ENCODE measurements at regions not wholly inside any gene's neighbourhood (a gene's known extent, or its start where the extent isn't known, plus 50 kb on each side); places are given as distances from the start of the nearest gene placed in this dataset.

GRCh38 chr10:128275388-128276177 lies 149.4 kb upstream of the MKI67 start:
- H3K27ac ChIP-seq (ENCODE audit: low read depth, low read length): no peak overlapping the region
- H3K4me3 ChIP-seq (ENCODE audit: low read length): no peak overlapping the region
- no peaks in the 10 kb centered on the region for H3F3A ChIP-seq (ENCODE audit: control insufficient read depth, insufficient read depth)
- H3K9me3 ChIP-seq (ENCODE audit: control insufficient read depth, insufficient read depth, low read length): no peaks in the 10 kb centered on the region
- no peaks in the 10 kb centered on the region for H3K36me3 ChIP-seq (ENCODE audit: control insufficient read depth, low read length)
- H3K27me3 ChIP-seq (ENCODE audit: control insufficient read depth, low read length): peaks cover 17% of the 10 kb centered on the region; the same call in 1 of the 2 replicates
- no peak for TF ChIP-seq CTCF (IDR thresholded peaks at IDR 0.05; ENCODE audit: low read depth, low read length, poor library complexity, severe bottlenecking)
- no peaks in the 10 kb centered on the region for H3K9me2 ChIP-seq (replicated peaks; ENCODE audit: control insufficient read depth, low read length)
- no peaks in the 10 kb centered on the region for H4K20me1 ChIP-seq (ENCODE audit: control insufficient read depth, insufficient read depth, low read depth, low read length)
- H3K4me1 ChIP-seq (ENCODE audit: control insufficient read depth, low read length): no peaks in the 10 kb centered on the region
- H3K4me2 ChIP-seq (ENCODE audit: low read length): no peak overlapping the region
- no peaks in the 10 kb centered on the region for H3K79me2 ChIP-seq (ENCODE audit: control insufficient read depth, low read length)

- H3K4me1 ChIP-seq (ENCODE audit: control insufficient read depth, low read length): no peaks in the 10 kb centered on the region
- TF ChIP-seq EZH2phosphoT487 (IDR thresholded peaks at IDR 0.05; ENCODE audit: borderline replicate concordance, low read length): no peak
- TF ChIP-seq CTCF (IDR thresholded peaks at IDR 0.05; ENCODE audit: low read depth, low read length, poor library complexity, severe bottlenecking): no peak
- no peak overlapping the region for H3K4me2 ChIP-seq (ENCODE audit: low read length)
- H3K4me3 ChIP-seq (ENCODE audit: low read length): no peak overlapping the region
- H3K9me2 ChIP-seq (replicated peaks; ENCODE audit: control insufficient read depth, low read length): no peaks in the 10 kb centered on the region
- H4K20me1 ChIP-seq (ENCODE audit: control insufficient read depth, insufficient read depth, low read depth, low read length): no peaks in the 10 kb centered on the region
- H3K36me3 ChIP-seq (ENCODE audit: control insufficient read depth, low read length): no peaks in the 10 kb centered on the region
- no peak overlapping the region for H3K27ac ChIP-seq (ENCODE audit: low read depth, low read length)
- H3K9me3 ChIP-seq (ENCODE audit: control insufficient read depth, insufficient read depth, low read length): no peaks in the 10 kb centered on the region
- H3K27me3 ChIP-seq (ENCODE audit: control insufficient read depth, low read length): peaks cover 17% of the 10 kb centered on the region; the same call in 1 of the 2 replicates
- H3K79me2 ChIP-seq (ENCODE audit: control insufficient read depth, low read length): no peaks in the 10 kb centered on the region
- no peaks in the 10 kb centered on the region for H3F3A ChIP-seq (ENCODE audit: control insufficient read depth, insufficient read depth)
Observed at GRCh38 chr10:128277267-128277840, 151.1 kb upstream of the MKI67 start.

GRCh38 chr10:128278362-128278761 lies 152.1 kb upstream of the MKI67 start:
- H3K79me2 ChIP-seq (ENCODE audit: control insufficient read depth, low read length): no peaks in the 10 kb centered on the region
- no peaks in the 10 kb centered on the region for H3K9me3 ChIP-seq (ENCODE audit: control insufficient read depth, insufficient read depth, low read length)
- H3F3A ChIP-seq (ENCODE audit: control insufficient read depth, insufficient read depth): no peaks in the 10 kb centered on the region
- no peak for TF ChIP-seq CTCF (IDR thresholded peaks at IDR 0.05; ENCODE audit: low read depth, low read length, poor library complexity, severe bottlenecking)
- no peak for TF ChIP-seq EZH2phosphoT487 (IDR thresholded peaks at IDR 0.05; ENCODE audit: borderline replicate concordance, low read length)
- H3K9me2 ChIP-seq (replicated peaks; ENCODE audit: control insufficient read depth, low read length): no peaks in the 10 kb centered on the region
- no peaks in the 10 kb centered on the region for H3K36me3 ChIP-seq (ENCODE audit: control insufficient read depth, low read length)
- no peaks in the 10 kb centered on the region for H4K20me1 ChIP-seq (ENCODE audit: control insufficient read depth, insufficient read depth, low read depth, low read length)
- H3K4me3 ChIP-seq (ENCODE audit: low read length): no peak overlapping the region
- H3K27ac ChIP-seq (ENCODE audit: low read depth, low read length): no peak overlapping the region
- H3K4me1 ChIP-seq (ENCODE audit: control insufficient read depth, low read length): no peaks in the 10 kb centered on the region
- H3K27me3 ChIP-seq (ENCODE audit: control insufficient read depth, low read length): peaks cover 17% of the 10 kb centered on the region; the same call in 1 of the 2 replicates
- no peak overlapping the region for H3K4me2 ChIP-seq (ENCODE audit: low read length)

Measured in DOHH2 (cell line).